ENCODE measurements at regions not wholly inside any gene's neighbourhood (a gene's known extent, or its start where the extent isn't known, plus 50 kb on each side); places are given as distances from the start of the nearest gene placed in this dataset.

DNA sequence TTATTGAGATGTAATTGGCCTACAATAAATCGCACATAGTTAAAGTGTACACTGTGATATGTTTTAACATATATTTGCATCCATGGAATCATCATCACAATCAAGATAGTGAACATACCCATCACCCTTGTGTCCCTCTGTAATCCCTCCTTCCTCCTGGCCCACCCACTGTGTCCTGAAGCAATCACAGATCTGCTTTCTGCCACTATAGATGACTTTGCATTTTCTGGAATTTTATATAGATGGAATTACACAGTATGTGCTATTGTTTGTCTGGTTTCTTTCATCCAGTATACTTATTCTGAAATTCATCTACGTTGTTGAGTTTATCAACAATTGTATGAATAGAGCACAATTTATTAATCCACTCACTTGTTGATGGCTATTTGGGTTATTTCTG, 181.3 kb downstream of the SNX10 start:
- no peak for DNase-seq
- H3K9me3 ChIP-seq = no peaks in the 10 kb centered on the region
- H3K36me3 ChIP-seq = no peaks in the 10 kb centered on the region
- H3K4me3 ChIP-seq = no peak overlapping the region
- 0 out of 2 replicates have a peak, but pooled peaks cover 3% of the 10 kb centered on the region for H3K27me3 ChIP-seq

DNA sequence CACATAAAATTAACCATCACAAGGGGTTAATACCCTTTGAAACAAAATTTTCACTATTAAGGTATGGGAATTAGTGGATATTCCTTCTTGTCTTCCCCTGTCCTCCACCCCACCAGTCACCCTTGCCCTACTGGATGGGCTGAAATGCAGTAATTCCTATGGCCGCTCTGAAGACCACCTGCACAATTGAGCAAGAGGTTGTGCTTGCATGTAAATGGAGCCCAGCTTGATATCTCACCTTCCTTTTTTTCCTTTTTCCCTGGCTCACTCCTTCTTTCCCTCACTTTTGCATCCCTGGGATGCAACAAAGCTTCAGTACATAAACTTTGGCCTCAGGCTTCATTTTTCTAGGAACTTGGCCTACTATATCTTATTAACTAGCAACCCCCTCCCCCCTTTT, 184.6 kb downstream of the SNX10 start:
- DNase-seq = no peak
- Histone ChIP-seq H3K27me3 (0 out of 2 replicates have a peak, but pooled peaks cover 3% of the 10 kb centered on the region), H3K9me3 (no peaks in the 10 kb centered on the region), H3K4me3 (no peak overlapping the region), H3K36me3 (no peaks in the 10 kb centered on the region)

DNA sequence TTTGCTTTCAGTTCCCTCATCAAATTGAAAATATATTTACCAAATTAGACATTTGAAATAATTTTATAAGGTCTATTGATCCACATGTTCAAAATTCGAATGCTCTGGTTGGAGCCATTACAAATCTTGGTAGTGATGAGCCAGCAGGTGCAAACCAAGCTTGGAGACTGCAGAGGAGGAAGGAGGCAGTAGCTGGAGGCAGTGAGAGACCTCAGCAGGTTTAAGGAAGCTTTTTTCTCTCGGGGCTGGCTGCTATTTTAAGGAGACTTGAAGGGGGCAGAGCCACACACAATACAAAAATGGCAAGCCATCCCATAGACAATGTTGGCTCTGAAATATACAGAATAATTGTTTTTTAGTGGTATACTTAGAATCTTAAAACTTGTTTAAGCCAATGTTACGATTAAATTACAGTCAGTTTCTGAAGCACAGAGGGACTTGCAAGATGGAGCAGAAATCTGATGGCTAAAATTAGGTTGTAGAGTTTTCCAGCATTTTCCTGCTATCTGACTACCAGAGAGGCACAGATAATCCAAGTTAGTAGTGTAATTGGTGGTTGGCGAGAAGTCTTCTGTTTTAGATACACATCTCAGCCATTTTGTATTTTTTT, 185.8 kb downstream of the SNX10 start:
- no peaks in the 10 kb centered on the region for H3K9me3 ChIP-seq
- DNase-seq = no peak
- no peak overlapping the region for H3K4me3 ChIP-seq
- no peaks in the 10 kb centered on the region for H3K36me3 ChIP-seq
- 0 out of 2 replicates have a peak, but pooled peaks cover 3% of the 10 kb centered on the region for H3K27me3 ChIP-seq

DNA sequence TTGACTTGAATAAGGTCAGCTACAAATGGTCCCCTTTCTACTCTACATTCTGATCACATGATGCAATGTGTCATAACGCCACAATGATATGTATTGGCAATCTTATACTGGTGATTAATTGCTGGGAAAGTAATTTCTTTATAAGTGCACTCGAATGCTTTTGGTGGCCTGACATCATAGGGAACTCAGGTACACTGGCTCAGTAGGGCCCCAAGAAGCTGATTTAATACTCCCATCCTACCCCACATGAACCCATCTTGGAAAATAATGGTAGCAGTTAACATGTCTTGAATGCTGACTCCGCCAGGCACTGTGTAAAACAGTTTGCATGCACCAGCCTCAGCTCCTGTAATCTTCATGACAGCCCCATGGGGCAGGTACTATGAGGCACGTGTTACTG, 186.9 kb downstream of the SNX10 start:
- Histone ChIP-seq H3K27me3 (0 out of 2 replicates have a peak, but pooled peaks cover 3% of the 10 kb centered on the region), H3K4me3 (no peak overlapping the region), H3K36me3 (no peaks in the 10 kb centered on the region), H3K9me3 (no peaks in the 10 kb centered on the region)
- no peak for DNase-seq

DNA sequence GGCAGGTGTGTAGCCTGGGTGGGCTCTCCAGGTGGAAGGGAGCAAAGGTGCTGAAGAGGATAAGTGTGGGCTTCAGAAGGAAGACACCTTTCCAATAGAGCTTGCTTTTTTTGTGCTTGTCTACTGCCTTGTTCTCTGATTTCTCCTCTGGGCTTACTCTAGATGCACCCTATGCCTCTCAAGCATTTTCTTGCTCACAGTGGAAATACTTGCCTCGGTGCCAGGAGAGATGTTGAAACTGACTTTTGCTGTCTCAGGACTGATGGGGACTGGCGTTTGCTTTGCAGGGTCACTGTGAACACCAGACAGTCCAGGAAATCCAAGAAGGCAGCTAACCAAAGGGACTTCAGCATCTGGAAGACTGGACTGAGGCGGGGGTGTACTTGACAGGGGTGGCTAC, 187.9 kb downstream of the SNX10 start:
- Histone ChIP-seq H3K27me3 (peaks cover 3% of the 10 kb centered on the region; the same call in 1 of the 2 replicates), H3K9me3 (no peaks in the 10 kb centered on the region), H3K4me3 (no peak overlapping the region), H3K36me3 (no peaks in the 10 kb centered on the region)
- no peak for DNase-seq

DNA sequence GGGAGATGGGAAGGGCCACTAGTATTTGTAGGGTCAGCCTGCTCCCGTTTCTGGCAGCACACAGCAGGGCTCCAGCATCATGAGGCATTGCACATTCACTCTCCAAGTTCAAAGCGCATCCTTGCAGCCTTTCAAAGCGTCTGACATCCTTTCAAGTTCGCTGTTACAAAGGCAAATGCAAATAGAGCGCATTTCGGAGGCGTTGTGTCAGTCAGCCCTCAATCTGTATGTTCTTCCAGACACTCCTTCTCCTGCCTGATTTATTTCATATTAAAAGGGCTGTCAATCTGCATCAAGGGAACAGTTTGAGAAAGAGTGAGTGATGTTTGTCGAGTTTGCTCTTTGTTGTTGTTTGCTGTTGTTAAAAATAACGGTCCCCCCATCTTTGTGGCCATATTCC, 188.5 kb downstream of the SNX10 start:
- Histone ChIP-seq H3K36me3 (no peaks in the 10 kb centered on the region), H3K4me3 (no peak overlapping the region), H3K9me3 (no peaks in the 10 kb centered on the region), H3K27me3 (peaks cover 3% of the 10 kb centered on the region; the same call in 1 of the 2 replicates)
- DNase-seq = no peak

DNA sequence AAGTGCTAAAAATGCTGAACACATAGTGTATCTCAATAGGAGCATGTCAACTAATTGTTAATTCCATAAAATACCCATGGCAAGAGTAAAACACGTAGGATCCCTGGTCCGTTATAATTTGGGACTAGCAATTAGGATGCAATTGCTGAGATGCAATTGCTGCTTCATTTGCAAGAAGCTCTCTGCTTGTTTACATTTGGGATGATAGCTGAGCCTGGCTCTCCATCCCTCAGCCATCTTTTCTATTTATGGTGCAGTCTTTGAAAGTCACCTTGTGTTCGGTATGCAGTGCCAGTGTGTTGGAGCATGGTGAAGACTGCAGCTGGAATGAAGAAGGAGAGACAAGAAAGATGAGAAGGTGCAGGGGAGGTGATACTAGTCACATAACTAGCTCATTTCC, 191.3 kb downstream of the SNX10 start:
- H3K9me3 ChIP-seq = no peaks in the 10 kb centered on the region
- no peak for DNase-seq
- H3K36me3 ChIP-seq = no peaks in the 10 kb centered on the region
- H3K4me3 ChIP-seq = no peak overlapping the region
- no peaks in the 10 kb centered on the region; the same call in 1 of the 2 replicates for H3K27me3 ChIP-seq

DNA sequence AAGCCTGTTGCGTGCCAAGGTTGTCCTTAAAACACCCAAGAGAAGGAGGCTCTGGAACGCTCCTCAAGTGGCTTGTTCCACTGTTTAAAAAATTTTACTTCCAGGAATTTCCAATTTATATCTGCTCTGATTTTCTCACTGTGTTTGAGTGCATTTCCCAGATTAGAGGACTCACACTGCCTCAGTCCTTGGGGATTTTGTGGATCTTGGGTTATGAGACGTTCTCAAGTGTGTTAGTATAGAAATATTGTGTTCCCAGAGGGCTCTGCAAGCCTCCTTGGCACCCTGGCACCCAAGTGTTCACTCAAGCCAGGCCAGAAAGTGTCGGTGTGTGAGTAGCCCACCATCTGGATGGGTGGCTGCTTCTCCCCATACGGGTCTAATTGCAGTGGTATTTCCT, 192.2 kb downstream of the SNX10 start:
- H3K36me3 ChIP-seq = no peaks in the 10 kb centered on the region
- H3K9me3 ChIP-seq = no peaks in the 10 kb centered on the region
- H3K27me3 ChIP-seq = no peaks in the 10 kb centered on the region; the same call in 1 of the 2 replicates
- no peak for DNase-seq
- H3K4me3 ChIP-seq = no peak overlapping the region

DNA sequence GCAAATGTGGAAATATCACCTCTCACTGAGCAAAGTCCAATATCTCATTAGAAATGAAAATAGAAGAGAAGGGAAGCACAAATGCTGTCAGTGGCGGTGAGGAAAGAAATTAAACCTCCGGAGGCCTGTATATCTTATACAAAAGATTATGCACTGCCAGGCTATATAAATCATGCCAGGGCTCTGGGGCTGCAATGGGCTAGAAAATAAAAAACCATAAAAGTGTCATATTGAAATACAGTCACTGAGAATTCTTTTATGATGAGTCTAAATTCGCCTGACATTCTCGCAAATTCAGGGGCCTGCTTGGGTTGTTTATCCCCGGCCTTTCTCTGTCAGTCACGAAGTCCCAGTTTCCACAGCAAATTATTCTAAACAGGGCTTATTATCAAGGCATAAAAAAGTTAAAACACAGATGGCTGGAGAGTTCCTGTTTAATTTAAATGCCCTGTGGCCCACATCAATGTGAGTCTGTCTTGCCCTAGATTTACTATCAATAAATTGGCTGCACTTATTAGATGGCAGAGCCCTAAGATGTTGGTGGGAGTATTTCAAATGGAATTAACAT, 193.8 kb downstream of the SNX10 start:
- DNase-seq = no peak
- Histone ChIP-seq H3K9me3 (no peaks in the 10 kb centered on the region), H3K4me3 (no peak overlapping the region), H3K36me3 (no peaks in the 10 kb centered on the region), H3K27me3 (no peaks in the 10 kb centered on the region; the same call in 1 of the 2 replicates)

DNA sequence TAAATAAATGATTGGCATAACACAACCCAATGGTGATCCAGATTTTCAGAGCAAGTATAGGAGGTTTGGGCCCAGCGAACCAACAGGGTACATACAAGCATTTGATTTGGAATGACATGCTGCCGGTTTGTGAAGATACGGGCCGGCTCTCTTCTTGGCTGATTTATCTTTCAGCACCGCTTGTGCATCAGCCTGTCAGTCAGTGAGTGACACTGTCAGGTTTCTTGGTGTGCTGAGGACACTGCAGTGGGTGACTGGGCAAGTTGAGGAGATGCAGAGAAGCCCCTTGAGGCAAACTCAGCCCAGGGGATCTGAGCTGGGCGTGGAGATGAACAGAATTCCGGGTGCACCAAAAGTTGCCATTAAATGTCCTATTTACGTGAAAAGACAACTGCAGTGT, 194.5 kb downstream of the SNX10 start:
- H3K9me3 ChIP-seq = no peaks in the 10 kb centered on the region
- no peaks in the 10 kb centered on the region; the same call in 1 of the 2 replicates for H3K27me3 ChIP-seq
- H3K36me3 ChIP-seq = no peaks in the 10 kb centered on the region
- no peak overlapping the region for H3K4me3 ChIP-seq
- DNase-seq = no peak

DNA sequence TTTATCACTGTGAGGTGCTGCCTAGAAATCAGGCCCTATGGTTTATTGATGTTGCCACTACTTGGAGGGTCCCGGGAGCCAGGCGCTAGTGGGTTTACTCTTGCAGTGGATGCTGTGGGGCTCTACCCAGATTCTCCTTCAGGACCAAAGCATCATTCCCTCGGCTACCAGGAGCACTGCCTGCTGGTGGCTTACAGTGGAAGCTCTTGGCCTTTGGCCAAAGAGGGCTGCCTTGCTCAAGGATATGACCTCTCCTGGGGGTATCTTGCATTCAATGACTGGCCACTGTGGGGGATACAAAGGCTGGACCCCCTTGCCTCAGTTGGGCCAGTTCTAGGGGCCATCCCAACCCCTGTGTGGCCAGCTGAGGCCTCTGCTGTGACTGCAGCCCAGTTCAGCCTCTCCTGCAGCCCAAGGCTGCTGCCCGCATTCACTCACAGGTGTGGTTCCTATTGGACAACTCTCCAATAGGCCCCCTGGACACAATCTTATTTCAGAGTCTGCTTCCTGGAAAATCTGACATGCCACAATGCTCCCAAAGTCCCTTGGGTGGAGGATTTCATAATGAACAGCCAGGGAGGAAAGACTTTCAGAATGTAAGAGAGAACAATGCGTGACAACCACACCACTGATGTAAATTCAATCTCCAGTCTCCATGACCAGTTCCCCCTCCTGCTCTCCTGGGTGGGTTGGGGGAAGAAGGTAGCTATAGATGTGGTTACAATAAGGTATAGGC, 196.3 kb downstream of the SNX10 start:
- no peaks in the 10 kb centered on the region for H3K9me3 ChIP-seq
- DNase-seq = no peak
- H3K4me3 ChIP-seq = no peak overlapping the region
- no peaks in the 10 kb centered on the region; the same call in 1 of the 2 replicates for H3K27me3 ChIP-seq
- H3K36me3 ChIP-seq = no peaks in the 10 kb centered on the region

DNA sequence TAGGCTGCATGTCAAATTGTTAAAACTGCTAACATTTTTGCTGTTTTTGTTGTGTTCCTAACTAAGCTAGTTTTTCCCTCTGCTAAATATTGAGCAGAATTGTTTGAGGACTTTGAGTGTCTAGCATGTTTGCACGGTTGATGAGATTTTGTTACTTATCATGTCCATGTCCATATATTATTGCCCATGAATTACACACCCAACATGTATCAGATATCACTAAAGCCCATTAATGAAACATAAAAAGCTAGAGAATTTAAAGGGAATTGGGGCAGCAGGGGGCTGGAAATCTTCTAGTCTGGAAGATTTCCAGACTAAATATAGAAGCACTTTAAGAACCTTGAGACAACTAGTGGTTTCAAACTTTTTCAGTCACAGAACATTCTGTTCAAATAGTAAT, 197.7 kb downstream of the SNX10 start:
- H3K27me3 ChIP-seq = no peaks in the 10 kb centered on the region
- H3K9me3 ChIP-seq = no peaks in the 10 kb centered on the region
- no peak overlapping the region for H3K4me3 ChIP-seq
- no peaks in the 10 kb centered on the region for H3K36me3 ChIP-seq
- no peak for DNase-seq

DNA sequence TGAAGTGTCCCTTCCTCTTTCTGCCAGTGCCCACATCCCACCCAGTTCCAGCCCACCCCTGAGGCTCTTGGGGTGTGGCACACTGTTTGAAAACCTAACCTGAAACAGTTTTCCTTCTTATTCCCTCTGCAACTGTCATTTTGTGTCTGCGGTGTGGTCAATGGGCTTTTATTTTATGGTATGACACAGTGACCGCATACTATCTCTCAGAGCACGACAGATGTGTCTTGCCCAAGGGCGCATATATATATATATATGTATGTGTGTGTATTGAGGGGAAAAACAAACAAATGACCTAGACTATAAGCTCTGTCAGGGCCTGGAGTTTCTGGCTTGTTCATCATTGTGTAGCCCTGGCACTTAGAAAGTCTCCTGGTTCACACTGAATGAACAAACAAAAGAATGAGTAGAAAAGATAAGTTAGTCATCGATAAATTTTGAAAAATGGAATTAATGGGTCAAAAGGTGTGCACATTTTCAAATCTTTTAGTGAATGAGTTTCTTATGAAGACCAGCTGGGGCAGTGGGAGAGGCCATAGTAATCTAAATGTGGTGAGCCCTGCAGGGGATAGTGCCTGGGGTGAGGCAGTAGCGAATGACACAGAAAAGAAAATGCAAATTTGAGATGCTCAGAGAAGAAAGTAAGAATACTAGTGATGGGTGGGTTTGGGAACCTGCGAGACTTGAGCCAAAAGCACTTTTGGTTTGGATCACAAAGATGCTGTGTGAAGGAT, 198.4 kb downstream of the SNX10 start:
- Histone ChIP-seq H3K9me3 (no peaks in the 10 kb centered on the region), H3K4me3 (no peak overlapping the region), H3K27me3 (peaks cover 2% of the 10 kb centered on the region; the same call in 1 of the 2 replicates), H3K36me3 (no peaks in the 10 kb centered on the region)
- no peak for DNase-seq

DNA sequence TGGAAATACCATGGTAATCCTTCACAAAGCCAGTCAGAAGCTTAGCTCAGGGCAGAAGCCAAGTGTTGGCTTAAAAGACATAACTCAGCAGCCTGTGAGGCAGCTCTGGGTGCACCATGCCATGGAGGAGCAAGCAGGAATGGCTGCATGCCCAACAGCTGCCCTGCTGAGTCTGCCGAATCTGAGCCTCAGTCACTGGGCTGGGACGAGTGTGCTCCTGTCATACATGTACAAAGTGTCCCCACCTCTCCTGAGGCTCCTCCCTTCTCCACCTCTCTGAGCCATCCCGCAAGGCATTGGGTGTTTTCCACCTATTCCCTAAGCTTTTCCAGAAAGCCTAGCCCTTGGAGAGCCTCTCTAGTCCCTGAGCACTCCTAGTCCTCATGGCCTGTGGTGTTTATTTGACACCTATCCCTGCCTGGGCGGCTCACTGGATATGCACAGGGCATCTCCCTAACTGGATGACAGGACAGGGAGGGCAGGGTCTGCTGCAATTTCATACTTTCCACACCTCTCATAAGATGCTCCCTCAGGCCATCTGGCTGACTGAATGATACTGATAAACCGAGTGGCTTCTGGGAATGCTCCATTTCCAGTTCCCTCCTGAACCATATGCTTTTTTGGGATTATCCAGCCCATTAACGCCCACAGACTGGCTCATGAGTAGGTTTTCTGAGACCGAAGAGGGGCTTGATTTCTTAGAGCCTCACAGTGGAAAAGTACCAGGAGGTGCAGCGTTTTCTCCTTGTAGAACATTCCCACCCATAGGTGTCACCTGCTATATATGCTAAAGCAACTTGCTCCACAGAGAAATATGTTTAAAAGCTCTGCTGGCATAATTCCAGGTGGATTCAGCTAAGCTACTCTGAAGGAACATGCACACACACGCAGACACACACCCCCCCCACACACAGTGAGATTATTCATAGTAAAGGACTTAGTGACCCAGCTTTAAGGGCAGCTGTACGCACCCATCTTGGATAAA, 199.3 kb downstream of the SNX10 start:
- H3K36me3 ChIP-seq = no peaks in the 10 kb centered on the region
- H3K27me3 ChIP-seq = peaks cover 9% of the 10 kb centered on the region; the same call in 1 of the 2 replicates
- no peak overlapping the region for H3K4me3 ChIP-seq
- no peaks in the 10 kb centered on the region for H3K9me3 ChIP-seq
- peak; percentile 65 for DNase-seq

DNA sequence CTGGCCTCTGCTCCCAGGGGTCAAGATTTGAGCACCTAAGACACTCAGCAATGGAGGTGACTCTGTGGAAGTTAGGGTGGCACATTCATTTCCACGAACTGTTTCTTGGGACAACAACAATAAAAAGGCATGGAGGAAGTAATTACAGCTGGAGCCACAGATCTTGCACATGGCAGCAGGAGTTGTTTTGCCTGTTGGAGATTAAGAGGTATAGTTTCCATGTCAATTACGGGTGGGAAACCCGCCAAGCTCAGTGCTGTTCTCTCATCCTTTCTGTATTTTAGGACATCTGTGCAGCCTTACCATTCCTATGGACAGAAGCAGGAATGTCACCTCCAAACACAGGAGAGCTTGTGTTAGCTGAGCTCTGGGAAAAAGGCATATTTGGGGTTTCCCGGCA, 201.2 kb downstream of the SNX10 start:
- Histone ChIP-seq H3K36me3 (no peaks in the 10 kb centered on the region), H3K4me3 (no peak overlapping the region)

More for the DNA sequence above, 201.2 kb downstream of the SNX10 start:
- DNase-seq = no peak
- Histone ChIP-seq H3K27me3 (peaks cover 11% of the 10 kb centered on the region; the same call in 1 of the 2 replicates), H3K9me3 (no peaks in the 10 kb centered on the region)

All from MG63 (cell line).